GM12875 (cell line): ENCODE measurements at regions not wholly inside any gene's neighbourhood (a gene's known extent, or its start where the extent isn't known, plus 50 kb on each side); places are given as distances from the start of the nearest gene placed in this dataset.

ENCODE experiments used
- H3K4me3 ChIP-seq: one replicate; pipeline ENCODE4 v1.5.1; 2011; ENCODE audit warnings: low read depth, low read length, control low read depth
- TF ChIP-seq, protein P1 (sequence below): IDR thresholded peaks from 2 replicates; pipeline ENCODE4 v1.5.1; 2011; ENCODE audit warnings: low read depth, mild to moderate bottlenecking, control low read depth, inconsistent platforms, low read length, moderate library complexity, borderline replicate concordance; ENCODE audit not compliant: insufficient read depth

DNA sequence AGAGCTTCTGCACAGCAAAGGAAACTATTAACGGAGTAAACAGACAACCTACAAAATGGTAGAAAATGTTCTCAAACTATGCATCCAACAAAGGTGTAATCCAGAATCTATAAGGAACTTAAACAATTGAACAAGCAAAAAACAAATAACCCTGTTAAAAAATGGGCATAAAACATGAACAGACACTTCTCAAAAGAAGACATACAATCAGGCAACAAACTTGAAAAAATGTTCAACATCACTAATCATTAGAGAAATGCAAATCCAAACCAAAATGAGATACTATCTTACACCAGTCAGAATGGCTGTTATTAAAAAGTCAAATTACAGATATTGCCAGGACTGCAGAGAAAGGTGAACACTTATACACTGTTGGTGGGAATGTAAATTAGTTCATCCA lies 309.6 kb upstream of the KLF3 start:
- TF ChIP-seq, protein P1, sequence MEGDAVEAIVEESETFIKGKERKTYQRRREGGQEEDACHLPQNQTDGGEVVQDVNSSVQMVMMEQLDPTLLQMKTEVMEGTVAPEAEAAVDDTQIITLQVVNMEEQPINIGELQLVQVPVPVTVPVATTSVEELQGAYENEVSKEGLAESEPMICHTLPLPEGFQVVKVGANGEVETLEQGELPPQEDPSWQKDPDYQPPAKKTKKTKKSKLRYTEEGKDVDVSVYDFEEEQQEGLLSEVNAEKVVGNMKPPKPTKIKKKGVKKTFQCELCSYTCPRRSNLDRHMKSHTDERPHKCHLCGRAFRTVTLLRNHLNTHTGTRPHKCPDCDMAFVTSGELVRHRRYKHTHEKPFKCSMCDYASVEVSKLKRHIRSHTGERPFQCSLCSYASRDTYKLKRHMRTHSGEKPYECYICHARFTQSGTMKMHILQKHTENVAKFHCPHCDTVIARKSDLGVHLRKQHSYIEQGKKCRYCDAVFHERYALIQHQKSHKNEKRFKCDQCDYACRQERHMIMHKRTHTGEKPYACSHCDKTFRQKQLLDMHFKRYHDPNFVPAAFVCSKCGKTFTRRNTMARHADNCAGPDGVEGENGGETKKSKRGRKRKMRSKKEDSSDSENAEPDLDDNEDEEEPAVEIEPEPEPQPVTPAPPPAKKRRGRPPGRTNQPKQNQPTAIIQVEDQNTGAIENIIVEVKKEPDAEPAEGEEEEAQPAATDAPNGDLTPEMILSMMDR: no peak
- H3K4me3 ChIP-seq: no peak overlapping the region

DNA sequence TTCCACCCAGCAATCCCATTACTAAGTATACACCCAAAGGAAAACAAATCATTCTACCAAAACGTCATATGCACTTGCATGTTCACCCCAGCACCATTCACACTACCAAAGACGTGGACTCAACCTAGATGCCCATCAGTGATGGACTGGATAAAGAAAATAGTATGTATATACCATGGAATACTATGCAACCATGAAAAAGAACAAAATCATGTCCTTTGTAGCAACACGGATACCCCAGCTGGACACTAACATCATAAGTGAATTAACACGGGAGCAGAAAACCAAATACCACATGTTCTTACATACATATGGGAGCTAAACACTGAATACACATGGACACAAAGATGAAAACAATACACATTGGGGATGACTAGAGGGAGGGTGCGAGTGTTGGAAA lies 309.1 kb upstream of the KLF3 start:
- no peak overlapping the region for H3K4me3 ChIP-seq
- TF ChIP-seq, protein P1: no peak

DNA sequence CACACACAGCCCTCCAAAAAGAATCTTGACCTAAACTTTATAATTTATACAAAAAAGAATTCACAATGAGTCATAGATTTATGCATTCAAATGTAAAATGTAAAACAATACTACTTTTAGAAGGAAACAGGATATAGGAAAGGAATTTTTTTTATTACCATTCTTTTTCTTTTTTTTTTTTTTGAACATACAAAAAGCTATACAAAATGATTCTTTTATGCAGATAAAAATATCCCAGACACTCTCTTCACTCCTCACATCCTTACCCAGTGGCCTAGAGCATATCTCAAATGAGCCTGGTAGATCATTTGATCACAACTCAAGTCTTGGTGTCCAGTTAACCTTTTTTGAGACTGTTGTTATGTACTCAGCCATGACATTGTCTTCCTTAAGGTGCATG lies 307.3 kb upstream of the KLF3 start:
- TF ChIP-seq, protein P1: no peak
- no peak overlapping the region for H3K4me3 ChIP-seq

DNA sequence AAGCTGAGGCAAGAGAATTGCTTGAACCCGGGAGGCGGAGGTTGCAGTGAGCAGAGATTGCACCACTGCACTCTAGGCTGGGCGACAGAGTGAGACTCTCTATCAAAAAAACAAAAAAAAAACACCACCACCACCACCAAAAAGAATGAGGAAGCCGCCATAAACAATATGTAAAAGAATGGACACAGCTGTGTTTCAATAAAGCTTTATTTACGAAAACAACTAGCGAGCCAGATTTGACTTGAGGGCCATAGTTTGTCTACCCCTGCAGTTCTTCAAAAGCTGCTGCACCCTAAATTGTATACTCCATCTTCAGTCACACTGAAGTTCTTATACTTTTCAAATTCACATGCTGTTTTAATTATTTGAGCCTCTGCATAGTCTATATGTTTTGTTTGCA lies 306.5 kb upstream of the KLF3 start:
- TF ChIP-seq, protein P1: no peak

DNA sequence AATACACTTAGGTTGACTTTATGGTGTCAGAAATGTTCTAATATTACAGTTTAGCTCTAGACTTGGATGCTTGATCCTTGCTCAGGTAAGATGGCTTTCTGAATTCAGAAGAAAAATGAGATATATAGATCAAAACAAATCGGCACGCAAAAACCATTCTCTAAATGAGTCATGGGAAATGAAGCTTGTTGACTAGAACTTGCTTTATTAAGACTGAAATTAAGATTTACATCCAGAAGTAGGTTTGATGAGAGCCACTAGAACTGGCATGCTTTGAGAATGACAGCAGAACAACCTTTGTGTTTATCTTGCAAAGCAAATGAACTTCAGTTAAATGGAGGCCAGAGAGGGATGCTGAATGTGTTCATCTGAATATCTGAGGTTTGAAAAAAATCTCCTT lies 304.9 kb upstream of the KLF3 start:
- H3K4me3 ChIP-seq: no peak overlapping the region
- TF ChIP-seq, protein P1: no peak

More for the DNA sequence above, 306.5 kb upstream of the KLF3 start:
- no peak overlapping the region for H3K4me3 ChIP-seq

DNA sequence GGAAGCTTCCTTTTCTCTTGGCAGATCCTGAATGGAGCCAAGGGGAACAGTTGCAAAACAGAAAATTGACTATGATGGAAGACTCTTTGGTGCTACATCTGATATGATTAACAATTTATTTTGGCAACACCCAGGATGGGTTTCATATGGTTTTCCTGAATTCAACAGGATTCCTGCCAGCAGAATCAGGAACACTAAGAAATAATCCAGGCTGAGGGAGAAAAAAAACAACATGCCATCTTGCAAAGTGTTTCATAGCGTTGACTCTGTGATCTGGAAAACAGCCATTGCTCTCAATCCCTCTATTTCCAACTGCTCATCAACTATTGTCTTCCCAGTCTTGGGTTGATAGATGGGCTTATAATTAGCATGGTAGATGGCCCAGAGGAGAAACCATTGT lies 303.8 kb upstream of the KLF3 start:
- H3K4me3 ChIP-seq: no peak overlapping the region
- TF ChIP-seq, protein P1: no peak

DNA sequence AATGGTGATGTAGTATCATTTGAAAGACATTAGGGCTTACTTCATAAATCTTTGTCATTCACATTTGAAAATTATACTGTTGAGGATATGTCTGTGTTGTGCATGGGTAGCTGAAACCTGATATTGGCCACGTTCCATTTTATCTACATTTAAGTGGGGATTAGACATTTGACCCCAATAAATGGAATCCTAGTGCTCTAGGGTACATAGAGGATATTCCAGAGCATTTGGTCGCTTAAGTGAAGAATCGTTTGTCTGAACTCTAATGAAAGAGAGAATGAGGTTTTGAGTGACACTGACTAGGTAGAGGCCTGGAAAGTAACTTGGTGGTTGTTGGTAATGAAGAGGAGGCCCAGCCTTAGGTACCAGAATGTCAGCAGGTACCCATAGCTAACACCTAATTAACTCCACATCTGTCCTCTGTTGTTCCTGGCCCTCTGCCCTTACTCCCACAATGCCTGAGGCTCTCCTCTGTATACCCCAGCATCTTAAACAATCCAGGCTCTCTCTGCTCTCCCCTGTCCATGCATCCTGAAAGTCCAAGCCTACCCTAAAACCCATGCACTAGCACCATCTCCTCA lies 299.5 kb upstream of the KLF3 start:
- TF ChIP-seq, protein P1: no peak
- H3K4me3 ChIP-seq: no peak overlapping the region
